ENCODE measurements at regions not wholly inside any gene's neighbourhood (a gene's known extent, or its start where the extent isn't known, plus 50 kb on each side); places are given as distances from the start of the nearest gene placed in this dataset.

DNA sequence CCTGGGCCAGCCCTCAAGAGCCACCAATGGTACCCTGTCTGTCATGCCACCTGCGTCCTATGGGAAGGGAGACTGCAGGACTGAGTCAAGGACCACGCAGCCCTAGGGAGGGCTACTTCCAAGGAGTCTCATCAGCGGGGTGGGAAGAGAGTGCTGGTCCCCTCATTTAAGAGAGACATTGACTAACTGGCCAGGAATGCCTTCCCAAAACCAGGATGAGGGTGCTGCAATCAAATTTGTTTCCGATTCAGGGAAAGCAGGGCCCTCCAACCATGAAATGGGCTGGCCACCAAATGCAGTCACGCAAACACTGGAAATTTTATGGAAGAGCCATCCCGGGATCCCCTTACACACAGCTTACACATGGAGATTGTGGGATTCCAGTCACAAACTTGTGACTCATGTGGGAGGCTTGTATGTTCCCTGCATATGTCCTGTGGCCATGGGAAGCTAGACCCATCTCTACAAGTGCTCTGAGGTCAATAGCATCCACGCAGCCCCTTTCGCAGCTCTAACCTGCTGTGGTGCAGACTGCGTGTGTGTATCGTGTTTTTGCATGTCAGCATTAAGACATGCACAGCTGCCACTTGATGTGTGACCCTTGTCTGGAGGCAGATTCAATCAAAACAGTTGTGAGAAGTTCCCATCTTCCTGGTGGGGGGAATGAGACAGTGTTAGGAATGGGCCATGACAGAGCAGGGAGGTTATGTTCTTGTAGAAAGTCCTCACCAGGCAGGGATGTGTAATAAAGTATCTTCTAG, 53.0 kb upstream of the CST7 start:
- H3K9me3 ChIP-seq (replicated peaks in 1 of 11): peaks cover 60 to 78% (median 73%) of the 10 kb centered on the region in 11 experiments
- peaks cover 0 to 6% (median 0%) of the 10 kb centered on the region in 11 experiments; a peak in 1 of 22 replicates for H3K36me3 ChIP-seq
- H3K4me1 ChIP-seq: peaks cover 0 to 6% (median 0%) of the 10 kb centered on the region in 10 experiments; a peak in 1 of 20 replicates
- no peaks in the 10 kb centered on the region for H4K20me1 ChIP-seq
- H3K4me2 ChIP-seq: no peak overlapping the region
- no peak for TF ChIP-seq Cebpa-rat (IDR thresholded peaks at IDR 0.05)
- no peaks in the 10 kb centered on the region for H3K27me3 ChIP-seq
- H3K9ac ChIP-seq: no peak overlapping the region
- no peak overlapping the region for H3K4me3 ChIP-seq
- no peak overlapping the region for H3K27ac ChIP-seq

DNA sequence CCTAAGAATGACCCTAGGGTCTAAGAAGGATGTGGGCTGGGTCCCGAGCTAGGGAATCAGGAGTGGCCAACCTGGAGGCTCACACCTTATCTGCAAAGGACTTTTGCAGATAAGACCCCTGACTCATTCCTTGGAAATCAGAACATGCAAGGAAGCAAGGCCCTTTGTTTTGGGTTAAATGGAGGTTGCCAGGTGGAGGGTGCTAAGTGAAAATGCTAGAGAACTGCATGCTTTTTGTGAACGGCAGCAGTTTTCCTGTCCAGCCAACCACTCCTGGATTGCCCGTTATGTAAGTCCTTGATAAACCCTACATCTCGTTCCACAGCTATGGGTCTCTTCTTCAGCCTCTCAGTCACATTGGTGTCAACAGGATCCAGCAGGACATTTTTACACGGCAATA, 52.1 kb upstream of the CST7 start:
- Histone ChIP-seq H3K4me2 (no peak overlapping the region), H3K9ac (no peak overlapping the region), H3K36me3 (peaks cover 0 to 6% (median 0%) of the 10 kb centered on the region in 11 experiments; a peak in 1 of 22 replicates), H3K9me3 (replicated peaks in 1 of 11) (peaks cover 60 to 77% (median 73%) of the 10 kb centered on the region in 11 experiments), H4K20me1 (no peaks in the 10 kb centered on the region), H3K4me1 (peaks cover 0 to 6% (median 0%) of the 10 kb centered on the region in 10 experiments; a peak in 1 of 20 replicates), H3K27me3 (no peaks in the 10 kb centered on the region), H3K4me3 (no peak overlapping the region), H3K27ac (no peak overlapping the region)
- no peak for TF ChIP-seq Cebpa-rat (IDR thresholded peaks at IDR 0.05)

DNA sequence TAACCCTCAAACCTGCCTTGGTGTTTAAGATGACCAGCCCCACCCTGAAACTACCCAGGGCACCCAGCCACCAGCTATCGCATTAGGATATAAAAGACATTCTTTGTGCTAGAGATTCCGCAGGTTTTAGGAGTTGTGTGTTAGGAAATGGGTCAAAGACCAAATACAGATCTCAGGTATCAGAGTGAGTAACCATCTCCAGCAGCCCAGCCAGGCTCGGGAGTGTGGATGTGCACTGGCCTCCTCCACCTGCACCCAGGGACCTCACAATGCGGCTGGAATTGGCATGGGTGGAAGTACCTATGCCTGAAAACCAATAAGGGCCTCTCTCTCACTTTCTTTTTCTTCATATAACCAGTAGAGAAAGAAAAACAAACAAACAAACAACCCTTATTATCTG, 51.1 kb upstream of the CST7 start:
- H3K27me3 ChIP-seq: no peaks in the 10 kb centered on the region
- H3K9me3 ChIP-seq (replicated peaks in 1 of 11): peaks cover 60 to 77% (median 73%) of the 10 kb centered on the region in 11 experiments
- H3K9ac ChIP-seq: no peak overlapping the region
- peaks cover 0 to 6% (median 0%) of the 10 kb centered on the region in 11 experiments; a peak in 1 of 22 replicates for H3K36me3 ChIP-seq
- no peak overlapping the region for H3K4me3 ChIP-seq
- no peak overlapping the region for H3K4me2 ChIP-seq
- H3K4me1 ChIP-seq: peaks cover 0 to 6% (median 0%) of the 10 kb centered on the region in 10 experiments; a peak in 1 of 20 replicates
- no peaks in the 10 kb centered on the region for H4K20me1 ChIP-seq
- no peak overlapping the region for H3K27ac ChIP-seq
- TF ChIP-seq Cebpa-rat (IDR thresholded peaks at IDR 0.05): no peak

DNA sequence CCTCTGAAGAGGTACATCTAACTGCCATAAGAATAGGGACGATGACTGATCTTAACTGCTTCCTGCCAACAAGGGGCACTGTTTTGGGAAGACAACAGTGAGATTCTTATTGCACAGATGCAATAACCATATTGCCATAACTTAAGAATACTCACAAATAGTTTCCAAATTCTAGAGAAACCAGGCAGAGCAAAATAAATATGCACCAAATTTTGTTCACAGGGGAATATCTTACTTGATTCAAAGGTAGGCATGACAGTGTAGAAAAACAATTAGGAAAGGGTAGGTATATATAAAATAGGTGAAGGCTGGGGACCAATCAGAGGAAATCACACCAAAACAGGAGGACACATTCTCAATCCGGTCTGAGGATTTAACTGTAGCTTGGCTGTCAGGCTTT, 49.9 kb upstream of the CST7 start:
- H3K9ac ChIP-seq: no peak overlapping the region
- H3K4me1 ChIP-seq: peaks cover 0 to 6% (median 0%) of the 10 kb centered on the region in 10 experiments; a peak in 1 of 20 replicates
- peaks cover 0 to 6% (median 0%) of the 10 kb centered on the region in 11 experiments; a peak in 1 of 22 replicates for H3K36me3 ChIP-seq
- no peaks in the 10 kb centered on the region for H3K27me3 ChIP-seq
- no peak overlapping the region for H3K4me2 ChIP-seq
- TF ChIP-seq Cebpa-rat (IDR thresholded peaks at IDR 0.05): no peak
- peaks cover 56 to 67% (median 66%) of the 10 kb centered on the region in 11 experiments for H3K9me3 ChIP-seq (replicated peaks in 1 of 11)
- H4K20me1 ChIP-seq: no peaks in the 10 kb centered on the region
- H3K27ac ChIP-seq: no peak overlapping the region
- H3K4me3 ChIP-seq: no peak overlapping the region

Measured in BLaER1 treated with 17β-estradiol and CSF1 and Interleukin-3, amounts not matched to agents 10 nM and 100 nM (cell line).